Esophagus muscularis mucosa (tissue), 4 donors: ENCODE measurements at regions not wholly inside any gene's neighbourhood (a gene's known extent, or its start where the extent isn't known, plus 50 kb on each side); places are given as distances from the start of the nearest gene placed in this dataset.

Experiments used
- CTCF ChIP-seq, 3 experiments: fragments of 200-600 bp in 2 of 3; fragments of 450-650 bp in 1 of 3; sonication (generic) in 2 of 3; IDR thresholded peaks; one replicate each; pipeline ENCODE4 v1.5.1; 2017 to 2019; ENCODE audit warnings: antibody characterized with exemption in 3 of 3, mild to moderate bottlenecking in 2 of 3, moderate library complexity in 1 of 3
- EP300 ChIP-seq: sonication (generic); formaldehyde crosslinking; IDR thresholded peaks from one replicate; pipeline ENCODE4 v1.6.1; 2017; ENCODE audit warnings: antibody characterized with exemption
- POLR2A ChIP-seq: fragments of 450-650 bp; IDR thresholded peaks from one replicate; pipeline ENCODE4 v1.6.1; 2017; ENCODE audit warnings: antibody characterized with exemption, moderate library complexity, mild to moderate bottlenecking, low read depth

GRCh38 chr4:177109769-177110168 lies 199.9 kb upstream of the NEIL3 start:
- no peak for TF ChIP-seq CTCF (IDR thresholded peaks at IDR 0.05)
- TF ChIP-seq POLR2A = no peak
- no peak for TF ChIP-seq EP300
